SHP77 (cell line): ENCODE measurements at regions not wholly inside any gene's neighbourhood (a gene's known extent, or its start where the extent isn't known, plus 50 kb on each side); places are given as distances from the start of the nearest gene placed in this dataset.
"Not testable (repeated sequence)": the region's sequence is repeated elsewhere in the genome, so short reads cannot be mapped to it uniquely, and the experiment has no call there.

Source experiments
- DNase-seq, 2 experiments: peaks; one replicate each; lab custom pipeline; 2025; lab: John Stamatoyannopoulos, UW

DNA sequence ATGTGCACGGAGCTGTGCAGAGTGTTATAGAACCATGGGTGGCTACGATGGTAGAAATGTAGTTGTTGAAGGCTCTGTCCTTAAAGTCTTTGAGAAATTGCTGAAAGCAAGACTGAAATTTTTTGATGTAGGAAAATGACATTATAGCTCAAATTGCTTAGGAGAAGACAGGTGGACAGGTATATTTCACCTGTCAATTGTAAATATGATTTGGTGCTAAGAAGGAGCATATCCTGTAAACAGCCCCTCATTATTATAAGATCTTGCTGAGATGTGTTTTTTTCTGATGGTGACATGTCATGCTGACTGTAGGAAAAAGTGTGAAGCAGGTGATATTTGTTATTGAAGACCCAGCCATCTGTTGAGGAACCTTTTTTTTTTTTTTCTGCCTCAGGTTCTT, 377.9 kb downstream of the PSAT1 start:
- no peak for DNase-seq

DNA sequence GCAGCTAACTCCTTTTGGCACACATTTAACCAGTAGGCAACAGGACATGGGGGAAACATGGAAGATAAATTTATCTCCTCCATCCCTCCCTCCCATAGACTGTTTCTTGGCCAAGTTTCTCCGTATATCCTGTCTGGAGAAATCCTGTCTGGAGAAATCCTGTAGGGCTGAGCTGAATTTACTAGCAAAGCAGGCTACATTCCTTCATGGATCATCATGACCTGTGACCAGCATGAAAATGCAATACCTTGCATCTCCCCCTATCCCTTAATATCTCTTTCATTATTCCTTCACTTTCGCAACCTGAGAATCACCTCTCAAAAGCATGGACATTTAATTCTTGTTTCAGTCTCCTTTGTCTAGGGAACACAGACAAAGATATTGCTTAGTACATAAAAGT, 379.1 kb downstream of the PSAT1 start:
- DNase-seq: no peak

DNA sequence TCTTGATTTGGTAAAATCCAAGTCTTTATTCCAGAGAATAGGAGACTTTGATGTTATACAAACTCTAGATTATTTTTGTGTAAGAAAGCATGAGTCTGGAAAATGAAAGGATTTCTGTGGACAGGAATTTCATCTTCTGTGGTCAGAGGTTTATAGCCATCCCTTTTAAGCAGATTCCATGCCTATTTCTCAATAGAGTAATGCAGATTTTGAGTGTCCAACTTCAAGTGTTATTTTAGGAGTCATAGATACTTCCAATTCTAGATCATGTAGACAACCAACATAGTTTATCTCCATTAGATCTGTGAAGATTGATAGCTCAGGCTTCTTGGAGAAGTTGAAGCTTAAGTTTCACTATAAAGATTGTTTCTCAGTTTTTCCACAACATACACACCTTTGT, 379.7 kb downstream of the PSAT1 start:
- DNase-seq: no peak

DNA sequence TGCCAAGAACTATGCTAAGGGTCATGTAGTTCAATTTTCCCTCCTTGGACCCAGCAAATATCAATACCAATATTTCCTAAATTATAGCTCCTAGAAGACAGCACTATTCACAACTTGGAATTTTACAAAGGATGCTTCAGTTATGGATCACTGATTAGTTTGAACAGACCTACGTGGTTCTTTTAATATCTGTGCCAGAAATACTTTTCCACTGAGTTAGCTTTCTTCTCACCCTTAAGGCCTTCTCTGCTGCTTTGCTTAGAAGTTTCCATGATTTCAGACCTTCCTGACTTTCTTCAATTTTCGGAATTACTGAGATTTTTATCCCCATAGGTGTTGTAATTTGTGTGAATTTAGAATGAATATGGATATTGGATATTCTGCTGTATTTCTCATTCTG, 380.4 kb downstream of the PSAT1 start:
- no peak for DNase-seq

DNA sequence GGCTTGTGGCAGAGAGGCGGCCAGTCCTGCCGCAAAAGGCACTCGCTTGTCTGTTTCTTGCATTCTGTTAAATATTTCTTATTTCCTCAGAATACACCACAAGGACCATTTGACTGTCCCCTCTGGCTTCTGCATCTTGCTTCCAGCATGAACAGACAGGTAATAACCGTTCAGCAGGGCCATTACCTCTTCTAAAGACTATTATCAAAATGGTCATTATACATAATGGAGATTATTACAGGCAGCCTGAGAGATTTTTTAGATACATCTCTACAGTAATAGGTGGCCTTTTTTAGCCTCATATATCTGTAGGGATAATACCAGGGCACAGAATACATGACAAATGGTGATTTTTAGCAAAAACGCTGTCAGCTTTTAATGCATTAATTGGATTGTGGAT, 382.0 kb downstream of the PSAT1 start:
- no peak for DNase-seq

DNA sequence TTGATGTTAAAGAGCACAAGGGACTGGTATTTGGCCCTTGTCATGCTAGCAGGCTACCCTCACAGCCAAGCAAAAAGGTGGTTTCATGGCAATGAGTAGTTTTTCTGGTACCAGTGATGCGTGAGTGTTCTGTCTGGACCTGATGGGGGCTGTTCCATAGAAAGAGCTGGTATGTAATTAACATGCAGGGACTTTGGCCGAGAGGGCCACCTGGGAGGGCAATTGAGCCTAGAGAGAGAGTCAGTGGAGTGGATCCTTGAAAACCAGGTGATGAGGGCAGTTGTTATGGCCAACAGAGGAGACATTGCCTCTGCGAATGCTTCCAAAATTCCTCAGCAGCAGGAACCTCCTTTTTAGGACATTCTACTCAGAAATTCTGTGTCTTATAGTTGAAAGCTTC, 383.3 kb downstream of the PSAT1 start:
- DNase-seq: no peak

DNA sequence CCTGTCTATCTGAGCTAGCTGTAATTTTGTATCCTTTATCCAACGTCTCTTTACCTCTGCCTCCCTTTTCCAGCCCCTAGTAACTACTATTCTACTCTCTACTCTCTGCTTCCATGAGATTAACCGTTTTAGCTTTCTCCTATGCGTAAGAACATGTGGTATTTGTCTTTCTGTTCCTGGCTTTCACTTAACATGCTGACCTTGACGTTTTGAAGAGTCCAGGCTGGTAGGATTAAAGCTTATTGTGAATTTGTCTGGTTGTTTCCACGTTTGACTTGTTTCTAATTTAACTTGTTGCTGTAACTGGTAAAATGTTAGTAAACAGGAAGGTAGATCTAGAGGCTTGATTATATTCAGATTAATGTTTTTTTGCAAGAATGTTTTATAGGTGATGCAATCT, 385.3 kb downstream of the PSAT1 start:
- DNase-seq: no peak

DNA sequence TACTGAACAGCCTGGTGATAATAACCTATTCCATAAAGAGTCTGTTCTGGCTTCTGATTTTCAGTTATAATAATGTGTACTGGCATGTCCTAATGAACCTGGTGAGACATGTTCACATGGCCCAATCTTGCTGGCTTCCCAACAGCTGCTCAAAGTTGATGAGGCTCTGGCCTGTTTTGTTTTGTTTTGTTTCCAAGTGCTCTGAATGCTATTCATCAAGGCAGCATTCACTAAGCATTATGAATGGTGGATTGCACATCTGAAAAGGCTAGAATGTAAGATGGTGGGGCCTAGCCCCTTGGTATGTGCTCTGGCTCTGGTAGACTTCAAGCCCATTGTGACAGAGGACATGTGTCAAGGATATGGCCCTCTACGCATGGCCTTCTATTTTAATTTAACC, 388.5 kb downstream of the PSAT1 start:
- DNase-seq: no peak

DNA sequence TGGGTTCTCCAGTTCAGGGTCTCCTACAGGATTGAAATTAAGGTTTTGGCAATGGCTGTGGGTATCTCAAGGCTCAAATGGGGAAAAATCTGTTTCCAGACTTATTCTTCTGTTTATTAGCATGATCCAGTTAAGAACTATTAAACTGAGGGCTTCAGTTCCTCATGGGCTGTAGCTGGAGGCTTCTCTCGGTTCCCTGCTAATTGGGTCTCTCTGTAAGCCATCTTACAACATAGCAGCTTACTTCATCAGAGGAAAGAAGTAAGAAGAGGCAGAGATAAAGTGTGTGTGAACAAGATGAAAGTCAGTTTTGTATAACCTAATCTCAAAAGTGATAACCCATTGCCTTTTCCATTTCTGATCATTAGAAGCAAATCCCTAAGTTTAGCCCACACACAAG, 391.9 kb downstream of the PSAT1 start:
- no peak for DNase-seq

DNA sequence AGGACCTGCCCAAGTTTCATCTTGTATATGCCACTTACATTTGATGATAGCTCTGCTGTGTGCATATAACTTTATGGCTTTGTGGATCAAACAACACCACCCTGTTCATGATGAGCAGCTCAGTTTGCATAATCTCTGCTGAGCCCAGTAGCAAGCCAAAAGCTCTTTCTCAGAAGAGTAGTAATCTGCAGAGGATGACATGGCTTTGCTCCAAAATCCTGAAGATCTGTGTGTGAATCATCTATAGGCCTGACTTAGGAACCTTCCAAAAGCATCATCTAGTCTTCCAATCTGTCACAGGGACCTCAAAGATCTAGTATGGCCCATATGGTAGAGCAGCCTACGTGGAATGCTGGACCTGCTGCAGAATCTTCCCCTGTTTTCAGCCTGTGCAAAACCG, 394.6 kb downstream of the PSAT1 start:
- DNase-seq: no peak

DNA sequence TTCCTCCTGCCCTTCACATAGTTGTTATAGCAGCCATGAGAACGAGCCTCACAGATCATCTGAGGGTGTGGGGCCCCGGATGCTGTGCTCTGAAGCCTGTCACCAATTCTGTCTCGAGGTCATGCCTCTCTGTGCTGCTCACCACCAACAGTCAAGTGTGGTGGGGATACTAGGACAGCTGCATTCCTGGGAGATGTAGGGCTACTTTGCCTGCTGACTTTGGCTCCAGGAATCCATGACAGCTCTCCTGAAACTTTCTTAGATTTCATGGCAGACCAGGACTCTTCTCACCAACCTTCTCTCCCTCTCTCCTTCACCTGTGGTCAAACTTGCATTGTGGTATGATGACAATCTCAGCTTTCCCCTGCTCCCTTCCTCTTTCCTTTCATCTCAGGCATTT, 395.9 kb downstream of the PSAT1 start:
- no peak for DNase-seq

DNA sequence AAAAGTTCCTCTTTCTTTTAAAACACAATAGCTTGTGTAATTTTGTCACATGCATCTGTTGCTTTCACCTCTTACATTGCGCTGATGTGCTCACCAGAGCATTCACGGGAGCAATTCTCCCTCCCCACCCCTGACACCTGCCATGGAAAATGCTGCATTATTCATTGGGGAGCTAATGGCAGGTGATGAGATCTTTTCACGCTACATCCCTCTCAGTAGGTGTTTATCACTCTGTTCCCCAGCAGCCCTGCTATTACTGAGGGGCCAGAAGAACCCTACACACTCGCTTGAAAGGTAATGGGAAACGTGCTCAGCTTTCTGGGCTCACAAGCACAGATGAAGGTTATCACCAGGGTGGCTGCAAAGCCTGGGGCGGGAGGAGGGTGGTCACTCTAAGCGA, 398.0 kb downstream of the PSAT1 start:
- DNase-seq: no peak

DNA sequence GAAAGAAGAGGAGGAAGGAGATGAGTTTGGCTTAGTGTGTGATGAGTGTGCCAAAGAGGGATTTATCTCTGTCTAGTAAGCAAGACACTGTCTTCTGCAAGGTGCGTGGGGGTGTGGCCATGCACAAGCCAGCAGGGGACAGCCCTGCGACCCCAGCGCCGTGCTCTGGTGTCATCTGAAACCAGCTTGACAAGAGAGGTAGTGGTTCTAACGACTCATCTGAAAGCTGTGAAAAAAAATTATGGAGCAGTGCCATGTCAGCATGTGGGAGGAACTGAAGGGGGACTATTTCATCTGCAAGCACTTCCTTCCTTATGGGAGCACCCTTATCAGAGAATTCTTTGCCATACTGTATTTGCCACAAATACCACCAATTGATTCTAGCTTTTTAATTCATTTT, 398.6 kb downstream of the PSAT1 start:
- DNase-seq: no peak

DNA sequence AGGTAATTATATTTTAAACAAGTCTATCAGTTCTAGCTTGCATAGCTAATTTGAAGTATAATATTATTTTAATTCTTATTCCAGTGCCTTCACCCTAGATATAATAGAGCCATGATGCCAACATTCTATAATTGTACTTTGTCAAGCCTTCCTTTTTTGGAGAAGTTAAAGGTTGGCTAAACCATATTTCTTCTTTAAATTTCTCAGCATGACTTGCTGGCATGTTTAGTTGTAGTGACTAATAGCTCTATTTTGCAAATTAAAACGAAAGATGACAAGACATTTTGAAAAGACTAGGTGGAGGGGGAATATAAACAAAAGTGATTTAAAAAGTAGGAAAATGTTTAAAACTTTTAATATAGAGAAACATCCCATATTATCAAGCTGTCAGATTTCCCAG, 400.7 kb downstream of the PSAT1 start:
- no peak for DNase-seq

DNA sequence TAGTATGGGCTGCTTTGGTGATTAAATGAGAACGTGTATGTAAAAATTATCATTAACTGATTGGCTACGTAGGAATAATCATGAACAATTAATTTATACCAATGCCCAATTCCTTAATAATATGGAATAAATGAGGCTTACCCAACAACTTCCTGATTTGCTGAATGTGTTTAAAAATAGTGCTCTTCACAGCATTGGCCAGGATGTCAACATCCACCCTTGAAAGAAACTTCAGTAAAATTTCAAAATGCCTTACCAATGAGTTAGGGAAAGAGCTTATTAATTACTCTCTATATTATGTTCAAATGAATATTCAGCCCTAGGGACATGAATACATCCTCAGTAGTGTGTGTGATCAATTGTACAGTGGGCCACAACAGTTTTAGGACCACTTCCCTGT, 401.4 kb downstream of the PSAT1 start:
- DNase-seq: no peak

DNA sequence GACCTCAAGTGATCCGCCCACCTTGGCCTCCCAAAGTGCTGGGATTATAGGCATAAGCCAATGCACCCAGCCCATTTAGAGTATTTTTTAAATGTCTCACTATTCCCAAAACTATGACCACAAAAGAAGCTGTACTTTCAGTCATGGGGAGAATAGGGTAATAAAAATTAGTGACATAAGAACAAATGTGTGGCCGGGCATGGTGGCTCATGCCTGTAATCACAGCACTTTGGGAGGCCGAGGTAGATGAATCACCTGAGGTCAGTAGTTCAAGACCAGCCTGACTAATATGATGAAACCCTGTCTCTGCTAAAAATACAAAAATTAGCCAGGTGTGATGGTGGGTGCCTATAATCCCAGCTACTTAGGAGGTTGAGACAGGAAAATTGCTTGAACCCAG, 402.3 kb downstream of the PSAT1 start:
- not testable (repeated sequence) for DNase-seq

DNA sequence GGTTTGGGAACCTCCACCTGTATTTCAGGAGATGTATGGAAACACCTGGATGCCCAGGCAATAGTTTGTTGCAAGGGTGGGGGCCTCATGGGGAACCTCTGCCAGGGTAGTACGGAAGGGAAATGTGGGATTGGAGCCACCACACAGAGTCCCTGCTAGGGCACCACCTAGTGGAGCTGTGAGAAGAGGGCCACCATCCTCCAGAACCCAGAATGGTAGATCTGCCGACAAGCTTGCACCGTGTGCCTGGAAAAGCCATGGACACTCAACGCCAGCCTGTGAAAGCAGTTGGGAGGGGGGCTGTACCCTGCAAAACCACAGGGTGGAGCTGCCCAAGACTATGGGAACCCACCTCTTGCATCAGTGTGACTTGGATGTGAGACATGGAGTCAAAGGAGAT, 407.2 kb downstream of the PSAT1 start:
- not testable (repeated sequence) for DNase-seq

DNA sequence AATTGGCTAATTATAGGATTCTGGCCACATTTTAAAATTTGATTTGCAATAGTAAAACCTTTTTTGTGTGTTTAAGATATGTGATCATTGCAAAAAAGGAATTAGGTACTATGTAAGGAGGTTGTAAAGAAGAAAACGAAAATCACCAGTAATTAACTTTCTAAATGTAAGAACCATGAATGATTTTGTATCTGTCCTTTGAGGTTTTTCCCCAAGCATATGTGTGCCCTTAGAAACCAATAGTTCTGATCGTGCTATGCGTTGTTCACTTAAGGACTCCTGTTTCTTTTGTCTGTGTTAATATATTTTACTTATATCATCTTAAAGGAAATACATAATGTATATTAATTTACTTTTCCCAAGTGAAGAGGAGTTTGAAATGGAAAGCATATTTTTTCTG, 410.2 kb downstream of the PSAT1 start:
- no peak for DNase-seq

DNA sequence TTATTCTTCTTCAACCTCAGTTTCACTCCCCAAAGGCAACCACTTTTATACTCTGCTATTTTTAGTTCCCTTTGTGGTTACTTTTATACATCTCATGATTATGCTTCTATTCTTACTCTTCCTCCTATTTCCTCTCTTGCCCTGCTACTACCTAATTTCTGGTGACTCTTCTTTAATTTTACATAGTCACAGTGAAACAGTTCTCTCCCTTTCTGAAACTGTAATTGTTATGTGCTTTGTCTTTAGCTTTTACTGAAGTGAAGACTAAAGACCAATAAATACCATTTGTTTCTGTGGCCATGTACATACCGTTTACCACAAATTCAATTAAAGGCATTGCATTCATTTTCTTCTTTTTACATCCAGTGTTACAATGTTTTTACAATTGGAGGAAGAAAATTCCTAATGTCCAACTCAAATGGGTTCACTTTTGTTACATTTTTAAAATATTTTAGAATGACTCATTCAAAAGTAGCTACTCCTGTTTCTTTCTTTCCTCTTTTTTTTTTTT, 410.6 kb downstream of the PSAT1 start:
- DNase-seq: no peak

DNA sequence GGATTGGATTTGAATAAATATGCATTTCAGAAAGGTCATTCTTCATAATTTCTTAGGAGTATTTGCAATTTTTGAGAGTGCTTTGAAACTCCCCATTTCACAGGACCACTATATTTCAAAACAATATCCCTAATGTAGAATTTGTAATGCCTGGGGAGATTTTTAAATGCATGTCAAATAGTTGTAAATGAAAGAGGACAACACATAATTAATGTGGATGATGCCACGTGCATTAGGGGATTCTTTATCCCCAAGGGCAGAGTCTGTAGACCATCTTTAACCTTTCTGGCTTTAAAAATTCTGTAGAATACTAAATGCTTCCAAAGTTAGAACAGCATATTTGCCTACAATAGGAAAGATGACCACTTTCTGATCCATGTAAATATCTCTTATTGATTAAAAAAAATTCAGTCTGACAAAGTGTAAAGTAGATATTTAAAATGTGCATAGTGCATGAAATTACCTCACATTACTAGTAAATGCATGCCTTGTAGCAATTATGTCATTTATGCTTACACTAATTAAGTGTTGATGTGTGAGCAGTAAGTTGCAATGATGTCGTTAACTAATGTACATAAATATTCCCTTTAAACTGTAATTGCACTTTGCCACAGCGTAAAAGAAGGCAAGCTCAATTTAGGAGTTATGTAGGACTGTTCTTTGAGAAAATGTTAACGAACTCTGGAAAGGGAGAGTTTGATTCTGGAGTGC, 416.1 kb downstream of the PSAT1 start:
- DNase-seq: no peak

DNA sequence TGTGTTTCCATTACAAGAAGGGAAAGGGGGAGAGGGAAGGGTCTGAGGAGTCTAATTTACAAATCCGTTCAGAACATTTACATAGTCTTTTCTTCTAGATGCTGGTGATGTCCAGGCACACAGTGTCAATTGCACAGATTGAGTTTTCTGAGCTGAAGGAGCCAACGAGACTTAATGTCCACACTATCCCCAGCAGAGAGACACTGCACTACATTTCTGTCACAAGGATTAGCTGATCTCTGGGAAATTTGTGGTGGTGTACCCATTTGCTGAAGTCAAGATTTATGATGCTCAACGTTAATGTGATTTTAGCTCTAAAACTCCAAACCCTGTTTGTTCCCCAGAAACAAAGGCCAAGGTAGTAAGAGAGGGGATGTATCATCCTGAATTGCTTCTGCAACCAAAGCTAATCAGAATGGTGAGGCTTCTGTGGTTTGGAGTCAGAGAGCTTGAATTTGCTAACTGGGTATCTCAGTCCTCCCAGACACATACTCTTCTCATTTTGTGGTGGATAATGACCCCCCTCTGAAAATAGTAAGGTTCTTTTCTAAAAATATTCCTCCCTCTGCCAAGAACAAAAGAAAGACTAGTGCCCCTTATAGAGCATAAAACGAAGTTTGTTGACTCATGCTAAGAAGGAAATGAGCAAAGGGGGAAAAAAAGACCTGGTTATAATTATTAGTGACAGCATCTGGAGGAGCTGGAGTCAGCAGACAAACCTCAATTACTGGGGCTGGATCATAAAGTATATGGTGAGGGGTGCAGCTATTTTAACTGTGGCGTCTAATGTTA, 416.9 kb downstream of the PSAT1 start:
- DNase-seq: no peak

DNA sequence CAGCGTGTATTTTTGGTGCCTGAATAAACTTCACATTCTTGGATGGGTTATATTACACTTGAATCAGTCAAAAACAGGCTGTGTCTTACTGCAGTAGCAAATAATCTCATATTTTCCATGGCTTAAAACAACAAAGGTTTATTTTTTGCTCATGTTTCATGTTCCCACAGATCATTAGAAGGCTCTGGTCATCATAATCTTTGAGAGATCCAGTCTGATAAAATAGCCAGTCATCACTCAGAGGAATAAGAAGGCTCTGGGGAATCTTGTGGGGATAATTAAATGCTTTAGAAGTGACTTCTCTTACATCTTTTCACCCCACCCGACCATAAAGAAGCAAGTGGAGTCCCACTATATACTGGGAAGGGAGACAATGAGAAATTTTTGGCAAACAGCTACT, 417.7 kb downstream of the PSAT1 start:
- no peak for DNase-seq

DNA sequence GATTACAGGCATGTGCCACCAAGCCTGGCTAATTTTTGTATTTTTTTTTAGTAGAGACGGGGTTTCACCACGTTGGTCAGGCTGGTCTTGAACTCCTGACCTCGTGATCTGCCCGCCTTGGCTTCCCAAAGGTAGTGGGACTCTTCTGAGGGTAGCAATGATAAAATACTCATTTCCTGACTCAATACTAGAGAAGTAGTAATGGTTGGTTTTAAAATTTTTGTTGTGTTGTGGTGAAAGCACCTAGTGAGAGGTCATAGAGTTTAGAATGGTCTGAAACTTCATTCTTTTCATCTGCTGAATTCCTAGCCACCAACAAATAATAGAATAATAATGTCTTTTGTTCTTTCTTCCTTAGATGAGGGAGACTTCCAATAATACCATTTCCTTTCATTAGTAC, 422.1 kb downstream of the PSAT1 start:
- not testable (repeated sequence) for DNase-seq

DNA sequence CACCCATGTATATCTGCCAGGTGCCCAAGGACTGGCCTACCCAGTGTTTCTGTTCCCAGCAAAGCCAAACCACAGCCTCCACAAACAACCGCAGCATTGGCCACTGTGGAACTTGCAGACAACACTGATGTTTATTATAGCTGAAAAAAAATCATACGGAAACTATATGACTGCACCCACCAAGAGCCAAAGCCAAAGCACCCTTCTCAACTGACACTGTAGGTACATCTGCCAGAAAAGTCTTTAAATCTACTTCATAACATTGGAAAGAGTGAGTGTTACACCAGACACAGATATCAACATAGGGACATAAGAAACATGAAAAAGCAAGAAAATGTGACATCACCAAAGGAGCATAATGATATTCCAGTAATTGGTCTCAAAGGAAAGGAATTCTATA, 428.0 kb downstream of the PSAT1 start:
- no peak for DNase-seq
